ENCODE measurements at regions not wholly inside any gene's neighbourhood (a gene's known extent, or its start where the extent isn't known, plus 50 kb on each side); places are given as distances from the start of the nearest gene placed in this dataset.
A peak's percentile ranks its signal among the peaks of the same experiment; 100 is the strongest.

DNA sequence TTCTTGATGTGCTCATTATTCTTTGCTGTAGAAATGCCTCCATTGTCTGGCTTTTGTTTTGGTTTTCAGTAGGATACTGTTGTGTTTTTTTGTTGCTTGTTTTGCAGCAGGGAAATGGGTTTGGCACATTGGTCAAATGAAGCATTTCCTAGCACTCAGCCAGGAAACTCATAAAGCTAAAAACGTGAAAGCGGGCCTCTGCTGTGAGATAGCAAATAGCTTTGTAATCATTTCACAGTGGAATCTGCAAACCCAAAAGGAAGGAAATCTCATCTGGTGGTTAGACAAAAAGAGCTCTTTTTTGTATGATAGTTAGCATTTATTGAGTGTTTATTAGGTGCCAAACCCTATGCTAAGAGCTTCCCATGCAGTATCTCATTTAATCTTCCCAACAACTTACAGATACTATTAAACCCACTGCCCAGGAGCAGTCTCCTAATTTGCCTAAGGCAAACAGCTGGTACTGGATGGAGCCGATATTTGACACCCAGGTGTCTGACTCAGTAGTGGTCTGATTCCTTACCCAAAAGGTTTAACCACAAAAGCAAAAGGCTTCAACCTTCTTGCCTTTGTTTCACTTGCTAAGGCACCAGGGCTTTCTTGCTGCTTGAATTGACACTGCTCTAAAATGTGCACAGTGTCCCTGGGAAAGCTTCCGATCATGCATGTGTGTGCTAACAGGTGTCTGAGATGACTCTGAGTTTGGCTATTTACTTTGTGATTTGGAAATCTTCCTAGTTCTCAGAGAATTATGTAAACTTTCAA lies 527.9 kb upstream of the MDFIC2 start:
- no peak for DNase-seq

DNA sequence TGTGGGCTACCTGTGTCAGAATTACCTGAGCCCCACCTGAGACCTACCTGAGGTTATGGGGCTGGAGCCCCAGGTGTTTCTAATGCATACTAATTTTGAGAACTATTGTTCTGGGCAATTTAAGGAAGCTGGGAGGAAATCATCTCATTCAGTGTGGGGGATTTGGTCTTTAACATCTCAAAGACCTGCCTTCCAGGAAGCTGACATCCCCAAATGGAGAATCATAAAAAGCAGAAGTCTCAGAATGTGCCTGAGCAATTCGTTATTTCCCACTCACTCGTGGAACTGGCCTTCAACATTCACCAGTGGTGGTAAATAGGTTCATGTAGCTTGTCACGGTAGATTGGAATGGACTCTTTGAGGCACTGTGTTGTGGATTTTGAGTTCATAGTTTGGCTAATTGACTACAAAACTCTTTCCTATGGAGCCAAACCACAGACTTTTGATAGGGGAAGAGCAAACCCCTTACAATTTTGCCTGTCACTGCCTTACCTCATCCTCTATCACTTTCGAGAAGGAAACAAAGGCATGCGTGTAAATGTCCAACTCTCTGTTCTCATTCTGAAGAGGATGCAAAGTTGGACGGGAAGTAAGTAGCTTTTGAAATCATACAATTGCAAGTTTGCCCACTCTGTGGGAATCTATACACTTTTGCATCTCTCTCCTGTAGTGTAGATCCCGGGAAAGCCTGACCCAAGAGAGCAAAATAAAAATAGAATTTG lies 521.0 kb upstream of the MDFIC2 start:
- DNase-seq: no peak

DNA sequence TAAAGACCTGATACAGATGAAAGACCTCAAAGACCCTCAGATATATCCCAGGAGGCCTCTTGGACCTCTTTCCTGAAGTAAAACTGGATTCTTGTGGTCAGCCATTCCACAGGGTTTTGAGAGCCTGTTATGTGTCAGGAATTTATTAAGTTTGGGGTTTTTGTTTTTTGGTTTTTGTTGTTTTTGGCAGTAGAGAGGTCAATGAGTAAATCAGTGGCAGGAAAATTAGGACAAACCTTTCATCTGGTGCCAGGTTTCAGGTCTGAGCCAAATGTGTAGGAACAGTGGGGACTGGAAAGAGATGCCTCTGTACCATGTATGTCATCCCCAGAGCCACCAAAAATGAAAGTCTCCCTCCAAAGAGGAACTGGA lies 520.4 kb upstream of the MDFIC2 start:
- DNase-seq: no peak

DNA sequence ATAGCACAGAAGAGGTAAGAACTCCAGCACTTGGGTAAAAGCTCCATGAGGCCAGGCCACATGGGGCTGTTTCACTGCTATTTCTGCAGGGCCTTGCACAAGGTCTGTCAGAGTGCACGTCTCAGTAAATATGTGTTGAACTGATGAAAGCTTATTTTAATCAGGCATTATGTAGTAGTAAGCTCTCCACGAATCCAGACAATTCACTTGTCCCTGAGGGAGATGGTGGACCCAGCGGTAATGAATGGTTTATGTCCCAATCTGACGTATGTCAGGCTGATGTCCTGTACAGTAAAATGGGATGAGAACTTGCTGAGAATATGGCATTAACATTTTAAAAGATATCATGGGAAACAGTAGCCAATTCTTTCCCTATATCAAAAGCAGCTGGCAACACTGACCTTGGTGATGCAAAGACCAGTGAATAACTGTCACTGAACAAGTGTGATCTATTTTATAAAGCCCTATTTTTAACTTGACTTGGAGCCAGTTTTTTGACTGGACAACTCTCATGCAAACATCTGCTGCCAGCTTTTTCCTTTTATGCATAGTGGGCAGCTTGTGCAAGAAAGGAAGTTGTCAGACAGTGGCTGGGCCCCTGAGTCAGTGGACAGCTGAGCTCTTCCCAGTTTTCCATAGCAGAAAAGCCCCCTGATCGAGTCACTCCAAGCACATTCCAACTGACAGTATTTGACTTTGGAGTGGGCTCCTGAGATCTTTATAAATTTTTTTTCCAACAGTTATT lies 519.8 kb upstream of the MDFIC2 start:
- no peak for DNase-seq

DNA sequence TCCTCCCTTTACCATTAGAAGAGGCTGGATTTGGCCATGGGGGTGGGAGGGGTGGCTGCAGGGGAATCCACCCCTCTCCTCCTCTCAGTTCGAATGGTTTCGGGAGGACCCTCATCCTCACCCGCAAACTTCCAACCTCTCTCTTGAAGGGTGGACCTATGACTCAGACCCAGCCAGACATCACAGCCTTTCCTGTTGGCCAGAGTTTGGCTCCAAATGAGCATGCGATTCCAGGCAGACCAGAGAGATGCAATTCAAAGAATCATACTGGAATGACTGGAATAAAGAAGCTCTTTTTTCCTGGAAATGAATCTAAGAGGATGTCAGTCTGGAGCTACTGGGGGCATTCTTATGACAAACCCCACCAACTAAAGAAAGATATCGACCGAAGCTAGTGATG lies 516.7 kb upstream of the MDFIC2 start:
- DNase-seq: no peak

DNA sequence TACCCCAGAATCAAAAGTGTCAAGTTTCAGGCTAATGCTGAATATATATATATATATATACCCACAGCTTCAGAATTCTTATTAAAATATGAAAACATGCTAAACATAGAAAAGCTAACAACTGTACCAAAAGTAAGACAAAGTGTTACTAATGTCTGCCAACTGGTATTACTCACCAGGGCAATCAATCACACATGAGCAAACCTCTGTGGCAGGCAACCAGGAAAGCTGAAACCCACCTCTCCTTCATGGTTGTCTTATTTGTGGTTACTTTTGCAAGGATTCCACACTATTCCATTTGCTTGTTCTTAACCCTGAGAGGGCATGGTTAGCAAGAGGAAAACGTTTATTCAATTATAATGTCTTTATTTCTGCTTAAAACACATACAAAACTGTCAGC lies 512.3 kb upstream of the MDFIC2 start:
- DNase-seq: no peak

DNA sequence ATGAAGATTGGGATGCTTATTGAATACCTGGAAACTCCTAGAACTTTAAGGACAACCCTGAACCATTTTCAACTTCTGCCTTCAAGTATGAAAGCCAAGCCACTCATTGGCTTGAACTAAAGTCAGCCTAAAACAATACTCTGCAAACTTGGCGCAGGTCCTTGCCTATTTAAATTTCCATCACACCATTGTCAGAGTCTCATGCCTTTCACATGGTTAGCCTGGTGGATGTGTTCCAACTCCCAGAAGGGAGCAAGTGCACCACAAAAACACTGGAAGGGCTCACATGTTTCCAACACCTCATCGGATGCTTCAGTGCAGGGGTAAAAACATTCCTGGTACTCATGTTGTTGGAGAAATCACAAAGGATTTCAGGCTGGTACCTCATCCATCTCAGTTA lies 511.6 kb upstream of the MDFIC2 start:
- DNase-seq: no peak

DNA sequence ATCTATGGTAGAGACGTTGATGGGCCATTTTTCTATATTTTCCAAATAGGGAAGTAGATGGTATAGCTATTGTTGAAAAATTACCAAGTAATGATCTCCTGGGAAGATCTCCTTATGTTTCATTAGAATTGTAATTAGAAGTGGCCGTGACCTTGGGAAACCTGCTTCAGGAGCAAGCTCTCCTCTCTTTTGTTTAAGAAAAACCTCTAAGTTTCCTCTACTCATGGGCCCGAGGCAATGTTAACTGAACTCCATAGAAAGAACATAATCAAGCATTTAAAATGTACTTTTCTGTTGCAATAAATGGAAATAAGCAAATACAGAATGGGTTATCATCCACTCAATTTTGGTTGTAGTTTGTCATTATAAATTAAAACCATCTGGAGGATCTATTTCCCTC lies 511.2 kb upstream of the MDFIC2 start:
- no peak for DNase-seq

DNA sequence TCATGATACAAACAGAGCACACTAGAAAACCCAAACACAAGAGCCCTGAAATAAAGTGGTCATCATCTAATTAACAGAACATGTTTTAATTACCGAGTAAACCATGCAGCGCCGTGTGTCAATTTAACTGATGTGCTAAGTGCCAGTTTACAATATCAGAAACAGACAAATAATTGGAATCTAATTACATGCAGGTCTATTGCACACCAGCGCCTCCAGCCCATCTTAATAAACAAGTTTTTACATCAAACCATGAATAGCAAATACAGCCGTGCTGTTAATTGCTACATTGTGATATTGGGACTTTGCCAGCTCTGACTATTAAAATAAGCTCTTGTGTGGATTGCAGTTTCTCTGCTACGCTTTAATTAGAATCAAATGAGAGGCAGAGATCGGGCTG lies 510.2 kb upstream of the MDFIC2 start:
- DNase-seq: peak; percentile 15

DNA sequence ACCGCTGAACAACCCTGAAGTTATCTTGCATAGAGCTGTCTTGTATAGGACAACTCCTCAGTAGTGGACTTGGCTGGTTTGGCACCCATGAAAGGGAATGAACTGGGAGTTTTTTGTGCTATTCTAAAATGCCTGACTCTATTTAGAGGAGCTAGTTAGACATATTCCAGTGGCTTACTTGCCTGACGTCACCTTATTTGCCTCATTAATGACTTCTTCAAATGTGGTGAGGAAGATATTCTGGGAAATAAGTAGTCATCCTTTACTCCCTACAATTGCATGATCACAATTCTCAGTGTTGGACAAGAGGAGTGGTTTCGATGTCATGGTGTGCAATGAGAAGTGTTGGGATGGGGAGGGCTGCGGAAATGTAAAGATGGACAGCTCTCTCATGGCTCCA lies 509.2 kb upstream of the MDFIC2 start:
- DNase-seq: no peak

DNA sequence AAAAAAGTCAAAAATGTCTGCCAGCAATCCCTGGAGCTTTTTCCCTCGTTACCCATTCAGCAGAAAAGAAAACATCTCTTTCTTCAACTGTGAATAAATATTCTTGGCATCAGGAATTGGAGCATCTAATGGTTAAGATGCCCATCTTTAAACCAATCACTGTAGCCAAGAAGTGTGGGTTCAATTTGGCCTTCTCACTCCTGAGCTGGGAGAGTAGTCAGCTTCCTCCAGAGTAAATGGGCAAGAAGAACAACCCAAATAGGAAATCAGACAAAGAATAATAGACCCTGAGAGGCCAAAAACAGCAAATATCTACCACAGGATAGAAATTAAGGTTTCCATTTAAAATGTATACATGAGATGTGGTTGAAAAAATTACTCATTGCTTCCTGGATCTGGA lies 508.0 kb upstream of the MDFIC2 start:
- no peak for DNase-seq

DNA sequence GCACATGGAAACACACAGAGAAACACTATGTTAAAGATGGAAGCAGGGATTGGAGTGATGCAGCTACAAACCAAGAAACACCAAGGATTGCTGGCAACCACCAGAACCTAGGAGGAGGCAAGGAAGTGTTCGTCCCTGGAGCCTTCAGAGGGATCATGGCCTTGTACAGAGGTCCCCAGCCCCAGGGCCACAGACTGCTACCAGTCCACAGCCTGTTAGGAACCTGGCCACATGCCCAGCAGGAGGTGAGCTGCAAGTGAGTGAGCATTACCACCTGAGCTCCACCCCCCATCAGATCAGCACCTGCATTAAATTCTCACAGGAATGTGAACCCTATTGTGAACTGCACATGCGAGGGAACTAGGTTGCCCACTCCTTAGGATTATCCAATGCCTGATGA lies 505.7 kb upstream of the MDFIC2 start:
- DNase-seq: no peak

DNA sequence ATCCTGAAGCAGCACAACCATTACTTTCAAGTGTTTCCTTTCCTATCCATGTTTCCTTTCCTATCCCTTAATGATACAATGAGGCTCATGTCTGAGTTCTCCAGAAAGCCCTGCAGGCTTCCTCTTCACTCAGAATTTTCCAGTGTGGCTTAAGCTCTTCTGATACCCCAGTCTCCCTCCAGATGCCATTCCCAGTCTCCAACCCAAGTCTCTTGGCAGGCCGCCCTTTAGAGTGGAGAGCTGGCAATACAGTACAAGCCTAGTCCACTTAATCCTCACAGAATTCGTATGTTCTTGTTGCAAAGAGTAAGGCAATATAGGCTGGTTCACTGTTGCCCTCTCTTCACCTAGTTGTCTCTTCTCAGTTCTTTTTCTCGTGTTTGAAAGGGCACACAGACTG lies 503.9 kb upstream of the MDFIC2 start:
- no peak for DNase-seq

DNA sequence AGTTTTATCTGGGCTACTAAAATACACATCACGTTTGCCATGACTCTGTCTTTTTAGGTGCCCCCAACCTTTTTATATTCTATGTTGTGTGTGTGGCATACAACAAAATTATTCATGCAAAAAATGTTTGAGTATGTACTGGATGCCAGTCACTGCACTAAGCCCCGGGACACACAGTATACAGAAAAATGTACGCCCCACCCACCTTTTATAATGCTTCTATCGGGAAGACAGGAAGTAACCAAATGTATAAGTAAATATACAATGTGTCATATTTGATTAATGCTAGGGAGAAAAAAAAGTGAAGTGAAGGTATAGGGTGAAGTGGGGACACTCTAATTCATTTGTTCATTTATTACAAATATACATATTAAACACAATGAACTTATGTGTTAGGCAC lies 503.4 kb upstream of the MDFIC2 start:
- DNase-seq: no peak

DNA sequence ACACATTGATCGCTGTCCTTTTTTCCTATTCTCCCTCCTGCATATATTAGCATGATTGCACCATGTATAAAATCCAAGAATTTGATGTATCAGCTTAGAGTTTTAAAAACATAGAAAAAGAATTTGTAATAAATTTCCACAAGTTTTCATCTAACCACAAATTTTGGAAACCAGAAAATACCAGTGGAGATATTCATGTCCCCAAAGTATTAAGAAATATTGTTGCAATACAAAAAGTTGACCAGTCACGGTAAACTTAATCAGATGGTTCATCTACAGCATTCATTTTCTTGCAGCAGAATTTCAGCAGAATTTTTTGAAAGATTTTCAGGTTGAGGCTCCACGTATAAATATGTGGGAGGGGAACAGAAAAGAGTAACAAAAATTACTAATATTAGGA lies 500.9 kb upstream of the MDFIC2 start:
- DNase-seq: no peak

DNA sequence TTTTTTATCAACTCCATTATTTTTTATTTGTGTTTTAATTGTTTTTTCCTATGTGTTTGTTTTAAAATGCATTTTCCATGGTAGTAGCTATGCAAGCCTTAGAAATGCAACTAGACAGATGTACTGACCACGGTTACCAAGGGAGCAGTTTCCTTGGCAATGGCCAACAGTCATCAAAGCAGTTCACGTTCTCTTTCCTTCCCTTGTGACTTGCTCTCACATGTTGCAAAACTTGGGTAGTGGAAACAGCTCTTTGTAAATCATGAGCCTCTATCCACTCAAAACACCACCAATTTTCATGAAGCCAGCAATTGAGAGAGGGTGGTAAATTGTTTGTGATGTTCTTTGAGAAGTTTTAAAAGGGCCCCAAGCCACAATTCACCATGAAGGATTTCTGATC lies 499.4 kb upstream of the MDFIC2 start:
- DNase-seq: no peak

DNA sequence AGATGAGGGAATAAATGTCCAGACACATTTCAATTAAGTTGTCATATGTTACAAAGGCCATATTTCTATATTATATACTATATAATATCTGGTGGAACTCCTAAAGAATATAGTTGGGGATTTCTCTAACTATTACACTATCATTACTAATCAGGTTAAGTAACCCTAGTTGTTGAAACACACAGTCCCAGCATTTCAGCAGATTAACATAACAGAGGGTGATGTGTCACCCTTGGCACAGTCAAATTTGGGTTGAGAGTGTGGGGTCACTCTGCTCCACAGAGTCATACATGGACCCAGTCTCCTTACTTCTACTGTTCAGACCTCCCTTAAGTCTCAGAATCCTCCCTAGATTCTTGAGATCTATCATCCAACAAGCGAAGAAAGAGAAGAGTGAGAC lies 496.4 kb upstream of the MDFIC2 start:
- DNase-seq: no peak

DNA sequence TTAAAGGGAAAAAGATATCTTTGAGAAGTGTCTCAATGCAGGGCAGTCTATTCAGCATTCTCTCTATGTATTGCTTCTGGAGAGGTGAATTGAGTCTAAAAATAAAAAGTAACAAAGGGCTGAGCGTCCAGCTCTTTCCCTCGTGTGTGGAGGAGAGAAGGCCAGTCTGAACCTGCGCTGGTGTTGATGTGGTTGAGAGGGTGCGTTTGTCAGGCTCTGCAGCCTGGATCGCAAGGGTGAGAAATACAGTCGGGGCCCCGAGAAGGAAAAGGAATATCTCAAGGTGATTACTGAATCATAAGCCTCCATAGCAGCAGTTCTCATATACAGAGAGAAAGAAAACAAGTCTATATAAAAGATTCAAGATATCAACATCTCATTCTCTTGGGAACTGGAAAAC lies 494.1 kb upstream of the MDFIC2 start:
- DNase-seq: no peak

DNA sequence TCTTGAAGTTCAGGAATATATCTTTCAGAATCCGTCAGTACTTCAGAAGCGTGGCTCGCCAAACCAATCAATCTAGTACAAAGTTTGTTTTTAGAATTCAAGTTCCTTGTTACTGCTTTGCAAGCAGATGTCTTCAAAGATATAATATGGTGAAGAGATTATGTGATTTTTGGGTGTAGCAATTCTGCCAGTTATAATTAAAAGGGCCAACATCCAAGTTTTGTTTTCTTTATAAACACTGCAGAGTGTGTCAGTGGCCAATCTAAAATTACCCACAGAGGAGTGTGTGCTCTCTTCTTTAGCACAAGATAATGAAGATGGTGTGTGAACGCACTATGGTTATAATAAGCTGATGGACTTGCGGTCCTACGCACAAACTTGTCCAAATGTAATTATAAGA lies 493.6 kb upstream of the MDFIC2 start:
- no peak for DNase-seq

DNA sequence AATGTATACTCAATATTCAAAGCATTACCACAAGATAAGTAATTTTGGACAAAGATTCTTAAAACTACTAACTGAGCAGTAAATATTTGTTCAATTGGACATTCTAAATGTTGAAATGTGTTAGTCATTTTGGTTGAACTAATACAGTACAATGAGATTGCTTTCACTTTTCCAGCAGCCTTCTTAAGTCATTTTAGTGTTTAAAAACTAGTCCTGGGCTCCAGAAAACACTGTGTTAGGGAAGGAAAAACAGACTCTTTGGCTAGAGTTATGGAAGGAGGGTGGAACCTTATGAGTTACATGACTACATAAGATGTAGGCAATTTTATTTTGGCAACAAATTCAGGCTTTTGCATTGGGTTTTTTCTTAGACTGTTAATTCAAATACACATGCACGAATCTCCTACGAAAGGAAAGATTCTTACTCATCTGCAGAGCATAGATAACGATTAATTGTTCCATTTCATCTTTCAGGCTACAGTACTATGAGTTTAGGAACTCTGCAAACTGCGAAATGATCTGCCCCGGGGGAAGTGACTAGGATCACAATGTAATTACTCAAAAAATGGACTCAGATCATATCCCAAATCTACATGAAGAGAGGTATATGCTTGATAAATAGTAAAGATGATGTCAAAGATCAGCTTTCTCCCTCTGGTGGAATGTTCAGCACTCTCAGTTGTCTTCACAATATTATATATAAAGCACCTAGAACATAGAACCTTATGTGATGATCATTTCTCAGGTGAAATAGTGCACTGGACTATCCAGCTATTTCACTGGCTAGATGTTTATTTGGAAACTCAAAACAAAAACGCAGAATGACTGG lies 492.8 kb upstream of the MDFIC2 start:
- no peak for DNase-seq

DNA sequence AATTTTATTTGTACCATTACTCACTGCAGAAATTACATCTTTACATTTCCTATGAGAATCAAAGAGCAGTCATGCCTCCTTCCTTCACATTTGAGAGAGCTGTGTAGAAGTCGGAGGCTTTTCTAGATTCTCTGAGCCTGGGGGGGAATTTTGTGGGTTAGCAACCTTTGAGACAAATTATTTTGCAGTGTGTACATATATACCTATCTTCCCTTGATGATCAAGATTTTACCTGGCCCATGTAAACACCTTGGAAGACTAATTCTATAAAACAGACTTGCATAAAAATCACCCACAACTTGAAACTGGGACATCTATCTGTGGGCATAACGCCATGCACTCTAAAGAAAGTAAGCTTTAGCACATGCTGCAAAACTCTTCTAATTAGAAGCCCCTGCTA lies 491.5 kb upstream of the MDFIC2 start:
- no peak for DNase-seq

DNA sequence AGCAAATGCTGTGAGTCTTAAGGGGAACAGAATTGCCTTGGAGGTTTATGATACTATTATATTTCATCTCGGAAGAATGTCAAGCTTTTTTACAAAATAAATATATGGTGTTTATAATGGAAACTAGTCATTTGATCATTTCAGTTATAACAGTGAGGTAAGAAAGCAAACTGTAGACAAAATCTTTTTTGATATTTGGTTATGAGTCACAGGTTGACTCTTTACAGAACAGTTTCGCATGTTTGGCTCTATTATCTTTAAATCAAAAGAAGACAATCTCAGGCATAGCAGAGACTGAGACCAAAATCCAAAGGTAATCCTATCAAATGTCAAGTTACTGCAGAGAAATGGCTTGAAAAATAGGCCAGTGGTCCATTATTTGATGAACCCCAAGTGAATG lies 490.9 kb upstream of the MDFIC2 start:
- no peak for DNase-seq

DNA sequence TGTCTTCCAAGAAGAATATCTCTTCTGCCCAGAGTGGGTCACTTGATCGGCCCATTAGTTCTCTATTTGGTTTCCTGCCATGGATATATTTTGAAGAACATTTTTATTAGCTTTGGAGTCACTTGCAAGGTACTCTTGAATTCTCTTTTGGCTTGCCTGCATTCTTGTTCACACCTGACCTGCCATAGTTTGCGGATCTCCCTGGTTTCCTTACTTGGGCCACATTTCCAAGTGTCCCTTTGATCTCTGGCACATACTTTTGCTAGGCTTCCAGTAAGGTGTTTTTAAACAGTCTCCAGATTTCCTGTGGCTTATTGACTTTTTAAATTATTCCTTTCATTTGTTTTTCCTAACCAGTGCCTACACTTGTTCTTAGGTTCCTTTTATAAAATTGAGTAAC lies 488.5 kb upstream of the MDFIC2 start:
- no peak for DNase-seq
